NCI-H82 (cell line): ENCODE measurements at regions not wholly inside any gene's neighbourhood (a gene's known extent, or its start where the extent isn't known, plus 50 kb on each side); places are given as distances from the start of the nearest gene placed in this dataset.
"Not testable (repeated sequence)": the region's sequence is repeated elsewhere in the genome, so short reads cannot be mapped to it uniquely, and the experiment has no call there.

ENCODE experiments used
- DNase-seq: peaks from one replicate; lab custom pipeline; 2025; lab: John Stamatoyannopoulos, UW

DNA sequence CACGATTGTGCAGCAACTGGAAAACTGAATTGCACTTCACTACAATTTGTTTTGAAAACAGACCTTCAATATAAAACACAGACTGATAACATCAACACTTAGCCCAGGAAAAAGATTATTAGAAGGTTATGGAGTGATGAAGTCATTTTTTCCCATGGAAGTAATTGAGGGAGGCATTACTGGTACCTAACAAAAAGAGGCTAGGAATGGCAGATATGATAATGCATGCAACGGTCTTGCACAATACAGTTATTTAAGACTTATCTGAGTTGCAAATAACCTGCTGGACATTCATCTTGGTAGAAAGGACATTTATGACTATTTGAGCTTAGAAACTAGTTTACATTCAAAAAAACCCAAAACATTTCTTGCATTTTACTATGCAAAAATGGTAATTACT lies 1031.9 kb downstream of the FAT4 start:
- DNase-seq, result no peak

DNA sequence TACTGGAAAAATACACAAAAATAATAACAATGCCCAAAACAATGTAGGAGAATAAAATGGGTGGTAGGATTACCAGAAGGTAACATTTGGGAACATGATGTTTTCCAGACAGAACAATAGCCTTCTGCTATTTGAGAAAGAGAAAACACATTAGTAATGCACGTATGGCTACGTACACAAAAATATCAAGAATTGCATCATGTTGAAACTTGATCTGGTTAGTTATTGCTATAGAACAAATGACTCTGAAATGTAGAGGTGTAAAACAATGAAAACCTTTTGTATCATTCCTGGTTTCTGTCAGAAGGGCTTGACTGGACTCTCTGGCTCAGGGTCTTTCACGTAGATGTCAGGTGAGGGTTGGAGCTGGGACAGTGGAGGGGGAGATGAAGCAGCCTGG lies 1040.0 kb downstream of the FAT4 start:
- no peak for DNase-seq

GRCh38 chr4:126358041-126358440 lies 1043.3 kb downstream of the FAT4 start:
- DNase-seq, result peak; percentile 45

DNA sequence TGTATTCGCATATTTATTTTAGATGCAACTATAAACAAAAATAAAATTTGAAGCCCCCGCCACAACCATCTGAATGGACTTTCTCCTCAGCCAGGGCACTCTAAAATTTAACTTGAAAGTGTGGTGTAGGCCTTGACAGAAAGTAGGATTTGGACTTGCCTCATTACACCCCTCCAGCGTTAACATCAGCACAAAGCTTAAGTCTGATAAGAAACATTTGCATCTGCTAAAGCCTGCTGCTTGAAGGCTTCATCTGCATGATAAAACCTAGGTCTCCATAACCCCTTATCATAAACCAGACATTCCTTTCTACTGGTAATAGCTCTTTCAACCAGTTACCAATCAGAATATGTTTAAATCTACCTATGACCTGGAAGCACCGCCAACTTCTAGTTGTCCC lies 1046.5 kb downstream of the FAT4 start:
- no peak for DNase-seq

GRCh38 chr4:126364311-126364911 lies 1049.7 kb downstream of the FAT4 start:
- DNase-seq, result no peak

GRCh38 chr4:126369076-126369475 lies 1054.3 kb downstream of the FAT4 start:
- DNase-seq, result no peak

DNA sequence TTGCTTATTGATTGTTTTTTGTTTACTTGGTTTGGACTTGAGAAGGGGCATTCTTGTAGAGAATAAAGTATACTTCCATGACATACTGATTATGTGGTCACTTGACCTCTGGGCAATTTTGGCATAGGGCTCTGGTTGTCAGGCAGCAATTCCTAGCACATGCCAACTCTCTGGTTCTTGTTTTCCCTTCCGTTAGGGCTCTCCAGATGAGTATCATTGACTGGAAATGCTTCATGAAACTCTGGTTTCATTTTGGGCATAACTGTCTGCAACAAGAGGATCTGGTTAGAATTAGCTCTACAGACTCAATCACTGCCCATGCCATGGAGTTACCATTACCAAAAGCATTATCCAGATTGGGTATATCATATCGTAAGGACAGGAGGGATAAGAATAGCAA lies 1057.9 kb downstream of the FAT4 start:
- DNase-seq, result no peak

DNA sequence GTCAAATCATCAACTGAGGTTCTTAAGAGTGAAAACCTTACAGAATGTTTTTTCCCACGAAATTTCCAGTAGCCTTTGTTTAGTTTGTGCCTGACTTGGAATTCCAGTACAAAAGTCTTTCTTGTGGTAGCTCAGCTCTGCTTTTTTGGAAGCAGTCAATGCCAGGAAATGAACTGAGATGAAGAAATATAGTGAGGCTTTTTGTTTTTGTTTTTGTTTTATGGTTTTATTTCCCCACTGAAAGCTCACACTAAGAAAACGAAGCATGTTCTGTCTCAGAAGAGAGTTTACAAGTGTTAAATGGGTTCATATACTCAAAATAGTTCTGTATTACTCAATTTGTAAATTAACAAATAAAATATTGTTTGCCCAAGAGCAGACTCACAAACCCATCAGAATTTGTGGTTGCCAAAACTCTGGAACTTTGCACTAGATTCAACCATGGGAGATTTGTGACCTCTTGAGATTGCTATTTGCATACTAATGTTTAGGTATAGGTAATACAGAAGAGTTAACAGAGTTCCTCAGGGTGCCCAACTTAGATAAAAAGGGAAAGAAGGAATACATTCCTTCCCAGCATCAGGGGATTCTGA lies 1060.8 kb downstream of the FAT4 start:
- DNase-seq, result no peak

GRCh38 chr4:126385954-126386353 lies 1071.2 kb downstream of the FAT4 start:
- no peak for DNase-seq

- DNase-seq, result no peak
Observed at GRCh38 chr4:126386512-126386911, 1071.8 kb downstream of the FAT4 start.

DNA sequence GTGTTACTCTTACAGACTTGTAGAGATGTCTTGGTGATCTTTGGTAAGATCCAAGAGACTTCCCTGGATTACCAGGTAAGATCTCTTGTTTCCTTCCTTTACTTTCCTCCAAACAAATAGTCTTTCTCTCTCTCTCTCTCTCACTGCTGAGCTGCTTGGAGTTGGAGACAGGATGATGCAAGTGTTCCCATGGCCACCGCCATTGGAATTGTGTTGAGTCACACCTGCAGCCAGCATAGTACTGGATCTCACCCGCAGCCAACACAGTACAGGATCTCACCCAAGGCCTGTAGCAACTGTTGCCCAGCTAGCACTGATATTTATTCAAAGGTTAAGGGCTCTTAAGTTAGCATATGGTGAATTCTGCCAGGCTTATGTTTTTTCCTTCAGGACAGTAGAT lies 1080.9 kb downstream of the FAT4 start:
- no peak for DNase-seq

GRCh38 chr4:126396121-126396520 lies 1081.4 kb downstream of the FAT4 start:
- DNase-seq, result no peak

DNA sequence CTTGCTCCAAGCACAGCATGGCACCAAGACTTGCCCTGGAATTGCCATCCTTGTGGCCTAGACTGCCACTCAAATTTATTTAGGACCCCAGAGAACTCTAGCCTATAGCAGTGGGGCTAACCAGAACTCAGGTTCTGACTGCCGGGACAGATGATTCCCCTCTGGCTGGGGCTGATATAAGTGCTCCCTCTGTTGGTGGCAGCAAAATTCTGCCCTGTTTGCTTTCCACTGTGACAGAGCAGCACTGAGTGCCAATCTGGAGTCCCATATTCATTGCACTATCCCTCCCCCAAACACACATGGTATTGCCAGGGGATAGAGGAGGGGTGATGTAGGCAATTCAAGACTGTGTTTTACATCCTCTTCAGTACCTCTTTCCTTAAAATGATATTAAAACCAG lies 1081.9 kb downstream of the FAT4 start:
- peak; percentile 19 for DNase-seq

DNA sequence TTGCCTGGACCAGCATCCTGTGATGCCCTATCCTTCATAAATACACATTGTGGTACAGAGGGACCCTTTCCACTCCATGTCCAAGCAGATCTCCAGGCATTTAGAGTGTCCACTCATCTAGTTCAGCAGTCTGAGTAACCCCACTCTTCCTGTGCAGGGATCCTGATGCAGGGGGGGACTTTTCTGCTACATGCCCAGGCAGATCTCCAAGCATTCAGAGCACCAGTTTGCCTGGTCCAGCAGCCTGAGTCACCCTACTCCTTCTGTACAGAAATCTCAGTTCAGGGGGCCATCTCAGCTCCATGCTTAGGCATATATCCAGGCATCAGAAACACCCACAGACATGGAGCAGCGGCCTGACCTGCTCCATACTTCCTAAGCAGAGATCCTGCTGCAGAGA lies 1089.8 kb downstream of the FAT4 start:
- no peak for DNase-seq

- peak; percentile 40 for DNase-seq
Observed at GRCh38 chr4:126405369-126405982, 1090.7 kb downstream of the FAT4 start.

DNA sequence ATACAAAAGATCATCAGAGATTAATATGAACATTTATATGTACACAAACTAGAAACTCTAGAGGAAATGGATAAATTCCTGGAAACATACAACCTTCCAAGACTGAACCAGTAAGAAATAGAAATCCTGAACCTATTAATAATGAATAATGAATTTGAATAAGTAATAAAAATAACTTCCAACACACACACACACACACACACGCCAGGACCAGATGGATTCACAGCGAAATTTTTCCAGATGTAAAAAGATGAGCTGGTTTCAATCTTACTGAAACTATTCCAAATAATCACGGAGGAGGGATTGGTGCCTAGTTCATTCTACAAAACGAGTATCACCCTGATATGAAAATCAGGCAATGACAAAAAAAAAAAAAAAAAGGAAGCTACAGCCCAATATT lies 1095.0 kb downstream of the FAT4 start:
- no peak for DNase-seq

- no peak for DNase-seq
Observed at GRCh38 chr4:126411047-126411446, 1096.3 kb downstream of the FAT4 start.

GRCh38 chr4:126412310-126412709 lies 1097.6 kb downstream of the FAT4 start:
- DNase-seq, result not testable (repeated sequence)

- no peak for DNase-seq
Observed at GRCh38 chr4:126414741-126415140, 1100.0 kb downstream of the FAT4 start.

- DNase-seq, result no peak
Observed at GRCh38 chr4:126419266-126419665, 1104.5 kb downstream of the FAT4 start.

DNA sequence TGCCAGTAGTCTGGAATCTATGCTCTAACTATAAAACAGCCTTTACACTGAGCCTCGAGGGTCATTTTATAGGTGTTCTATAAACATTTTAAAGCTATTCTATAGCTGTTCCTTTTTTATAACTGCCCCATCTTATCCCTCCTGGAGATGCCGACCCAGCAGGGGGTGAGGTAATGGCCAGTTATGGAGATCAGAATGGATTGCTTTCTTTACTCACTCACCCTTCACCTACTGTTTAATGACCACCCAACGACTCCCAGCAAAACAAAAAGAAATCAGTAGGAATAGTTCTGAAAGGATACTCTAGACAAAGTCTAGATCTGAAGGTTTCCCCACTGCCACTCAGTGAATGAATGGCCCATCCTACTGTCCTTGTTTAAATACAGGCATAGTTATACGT lies 1113.1 kb downstream of the FAT4 start:
- DNase-seq, result no peak

- no peak for DNase-seq
Observed at GRCh38 chr4:126431049-126431448, 1116.3 kb downstream of the FAT4 start.

DNA sequence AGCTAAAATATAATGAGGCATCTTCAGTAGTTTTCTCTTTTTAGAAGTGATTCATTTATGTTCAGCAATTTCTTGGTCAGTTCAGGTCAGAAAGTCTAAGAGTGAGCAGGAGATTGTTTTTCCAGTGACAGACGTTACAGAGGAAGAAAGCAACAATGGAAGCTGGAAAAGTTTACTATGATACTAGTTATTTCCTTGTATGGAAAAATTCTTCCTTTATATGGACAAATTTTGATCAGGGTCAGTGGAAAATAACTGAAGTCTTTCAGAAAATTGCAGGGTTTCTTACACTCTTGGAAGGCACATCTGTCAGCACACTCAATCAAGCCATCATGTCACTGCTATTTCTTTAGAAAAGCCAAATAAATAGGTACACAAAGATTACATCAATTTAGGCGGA lies 1120.7 kb downstream of the FAT4 start:
- no peak for DNase-seq

GRCh38 chr4:126440297-126440696 lies 1125.5 kb downstream of the FAT4 start:
- peak; percentile 3 for DNase-seq
